NCI-H146 (cell line): ENCODE measurements at regions not wholly inside any gene's neighbourhood (a gene's known extent, or its start where the extent isn't known, plus 50 kb on each side); places are given as distances from the start of the nearest gene placed in this dataset.

Source experiments
- DNase-seq: peaks from one replicate; lab custom pipeline; 2025; lab: John Stamatoyannopoulos, UW

DNA sequence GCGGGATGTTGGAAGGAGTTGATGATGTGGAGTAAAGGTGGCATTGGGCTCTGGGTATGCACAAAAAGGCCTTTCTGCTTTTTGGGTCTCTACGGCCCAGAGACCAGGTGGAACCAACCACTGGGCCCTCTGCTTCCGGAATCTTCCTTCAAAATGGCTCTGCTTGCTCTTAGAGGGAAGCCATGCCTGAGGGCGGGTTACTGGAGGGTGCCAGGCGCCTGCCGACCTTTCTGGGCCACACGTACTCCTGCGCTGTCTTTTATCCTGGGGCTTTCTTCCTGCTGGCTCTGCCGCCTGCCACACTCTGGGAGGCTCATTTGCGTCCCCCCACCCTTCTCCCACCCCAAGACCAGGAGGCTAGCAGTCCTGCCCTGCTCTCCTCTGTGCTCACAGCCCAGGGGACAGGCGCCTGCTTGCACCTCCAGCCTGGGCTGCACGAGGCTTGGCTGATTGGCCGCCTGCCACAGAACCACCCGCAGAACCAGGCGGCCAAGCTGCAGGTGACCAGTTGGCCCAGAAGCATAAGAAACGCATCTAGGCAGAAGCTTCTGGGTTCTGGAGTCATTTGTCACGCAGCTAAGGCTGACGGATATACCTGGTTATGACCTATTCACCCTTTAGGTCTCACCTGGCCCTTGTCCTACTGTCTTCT, 536.9 kb downstream of the TBC1D22A start:
- DNase-seq, result no peak

DNA sequence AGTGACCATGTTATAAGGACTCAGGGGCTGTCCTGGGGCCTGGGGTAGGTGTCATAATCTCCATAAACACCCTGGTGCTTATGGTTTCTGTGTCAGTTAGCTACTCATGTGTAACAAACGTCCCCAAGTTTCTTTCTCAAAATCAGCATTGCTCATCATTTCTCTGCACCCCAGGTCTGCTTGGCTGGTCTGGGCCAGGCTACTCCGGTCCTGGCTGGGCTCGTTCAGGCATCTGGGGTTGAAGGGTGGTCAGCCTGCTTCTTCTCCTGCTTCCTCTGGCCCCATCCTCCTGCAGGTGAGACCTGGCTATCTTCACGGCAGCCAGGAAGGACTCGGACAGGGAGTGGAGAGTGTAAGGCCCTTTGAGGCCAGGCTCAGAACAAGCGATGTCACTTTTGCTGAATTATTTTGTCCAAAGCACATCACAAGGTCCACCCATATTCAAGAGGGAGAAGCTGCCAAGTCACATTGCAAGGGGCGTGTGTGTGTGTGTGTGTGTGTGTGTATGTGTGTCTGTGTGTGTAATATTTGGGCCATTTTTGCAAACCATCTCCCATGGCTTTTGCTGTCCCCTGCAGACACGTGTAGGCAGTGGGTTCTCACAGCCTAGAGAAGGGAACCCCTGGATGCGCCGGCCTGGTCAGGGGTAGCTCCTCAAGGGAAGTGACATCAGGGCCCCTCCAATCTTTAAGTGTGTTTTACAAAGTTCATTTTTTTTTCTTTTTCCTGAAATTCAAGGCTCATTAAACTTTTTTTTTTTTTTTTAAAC, 535.8 kb downstream of the TBC1D22A start:
- no peak for DNase-seq

DNA sequence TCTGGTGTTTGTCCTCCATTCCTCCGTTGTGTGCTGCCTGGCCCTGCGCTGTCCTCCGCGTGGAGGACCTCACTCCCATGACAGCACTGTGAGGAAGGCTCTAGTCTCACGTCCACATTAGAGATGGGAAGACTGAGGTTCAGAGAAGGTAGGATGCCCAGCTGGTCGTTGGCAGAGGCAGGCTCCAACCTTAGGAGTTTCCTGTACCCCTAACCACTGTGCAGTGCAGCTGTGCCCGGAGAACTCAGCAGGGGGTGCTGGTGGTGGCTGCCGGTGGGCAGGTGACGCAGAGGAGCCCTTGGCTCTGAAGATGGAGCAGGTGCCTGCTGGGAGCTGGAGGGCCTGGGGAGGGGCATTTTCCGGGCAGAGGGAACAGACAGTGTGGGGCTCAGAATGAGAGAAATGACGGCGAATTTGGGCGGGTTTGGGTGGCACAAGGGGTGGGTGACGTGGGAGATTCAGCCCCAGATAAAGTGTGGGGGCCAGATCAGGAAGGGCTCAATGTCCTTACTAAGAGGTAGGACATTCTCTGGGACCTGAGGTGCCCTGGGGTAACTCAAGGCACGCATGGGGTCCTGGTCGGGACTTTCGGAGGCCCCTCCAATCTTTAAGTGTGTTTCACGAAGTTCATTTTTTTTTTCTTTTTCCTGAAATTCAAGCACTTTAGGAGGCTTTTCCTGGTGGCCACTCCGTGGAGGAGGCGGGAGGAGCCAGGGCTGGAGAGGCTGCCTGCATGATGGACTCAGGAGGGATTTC, 535.0 kb downstream of the TBC1D22A start:
- DNase-seq, result no peak

DNA sequence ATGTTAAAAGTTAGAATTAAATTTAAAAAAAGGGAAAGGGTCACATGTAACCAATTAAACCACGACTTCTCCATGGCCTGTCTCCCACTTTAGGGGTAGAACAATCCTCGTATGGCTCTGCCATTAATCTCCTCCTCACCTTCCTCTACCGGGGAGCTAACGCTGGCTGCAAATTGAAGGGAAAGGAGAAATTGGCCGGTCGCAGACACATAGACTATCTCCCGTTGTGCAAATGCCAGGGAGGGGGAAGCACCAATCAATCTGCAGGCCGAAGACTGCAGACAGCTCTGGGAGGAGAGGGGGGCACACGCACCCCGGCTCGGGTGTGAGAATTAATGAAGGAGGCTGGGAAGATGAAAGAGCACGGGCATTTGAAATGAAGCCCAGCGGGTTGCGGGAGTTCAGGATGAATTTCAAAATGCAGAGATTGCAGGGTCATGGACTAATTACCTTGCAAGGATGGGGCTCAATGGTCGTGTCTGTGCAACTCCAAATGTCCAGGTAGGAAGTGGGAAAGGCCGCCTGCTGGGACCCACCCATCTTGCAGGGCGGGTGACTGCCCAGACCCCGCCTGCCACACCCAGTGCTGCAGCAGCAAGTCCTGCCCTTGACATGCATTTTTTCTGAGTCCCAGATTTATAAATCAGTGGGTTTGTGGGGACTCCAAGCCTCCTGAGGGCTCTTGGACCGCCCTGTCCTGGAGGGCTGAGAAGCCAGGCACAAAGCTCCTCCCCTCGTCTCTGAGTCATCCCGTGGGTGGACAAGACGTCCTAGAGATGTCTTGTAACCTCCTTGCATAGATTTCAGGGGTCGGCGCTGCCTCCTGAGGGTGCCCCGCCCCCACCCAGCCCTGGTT, 534.2 kb downstream of the TBC1D22A start:
- DNase-seq, result no peak

DNA sequence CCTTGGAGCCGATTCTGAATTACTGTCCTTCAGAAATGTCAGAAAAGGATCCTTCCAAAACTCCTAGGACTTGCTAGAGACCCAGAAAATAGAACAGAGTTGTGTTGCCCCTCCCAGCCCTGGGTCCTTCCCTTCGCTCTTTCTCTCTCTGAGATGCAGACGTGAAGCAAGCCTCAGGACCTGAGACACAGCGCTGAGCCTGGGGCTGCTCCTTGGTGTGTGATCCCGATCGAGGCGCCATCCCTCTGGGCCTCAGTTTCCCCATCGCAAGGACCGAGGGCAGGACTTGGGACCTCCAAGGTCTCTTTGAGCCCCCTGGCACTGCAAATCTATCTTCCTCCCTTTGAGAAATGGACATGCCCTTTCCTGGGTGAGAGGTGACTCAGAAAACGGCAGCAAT, 533.5 kb downstream of the TBC1D22A start:
- DNase-seq, result no peak

DNA sequence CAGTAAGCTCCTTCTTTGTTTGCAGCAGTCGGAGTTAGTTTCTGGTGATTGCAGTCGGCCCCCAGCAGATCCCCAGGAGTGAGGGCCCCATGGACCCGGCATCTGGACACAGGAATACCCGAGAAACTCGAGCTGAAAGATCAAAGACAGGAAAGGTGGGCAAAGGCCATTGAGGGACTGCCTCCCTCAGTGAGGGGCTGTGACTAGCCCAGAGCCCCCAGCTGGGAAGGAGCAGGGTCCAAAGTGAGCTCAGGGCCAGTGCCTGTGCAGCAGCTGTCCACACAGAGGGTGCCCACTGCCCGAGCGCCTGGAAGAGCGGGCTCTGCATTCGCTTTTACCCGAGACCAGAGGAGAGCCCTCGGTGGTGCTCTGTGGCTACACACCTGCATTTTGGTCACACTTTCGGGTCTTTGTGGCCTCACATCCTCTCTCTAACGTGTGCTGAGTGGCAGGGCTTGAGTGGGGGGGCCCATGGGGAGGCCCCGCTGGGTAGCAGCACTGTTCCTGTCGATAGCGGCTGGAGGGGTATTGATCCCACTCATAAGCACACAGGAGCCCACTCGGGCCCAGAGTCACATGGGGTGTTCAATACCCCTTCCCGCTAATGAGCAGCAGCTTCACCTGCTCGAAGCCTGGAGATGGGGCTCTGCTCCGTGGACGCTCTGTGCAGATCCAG, 532.9 kb downstream of the TBC1D22A start:
- no peak for DNase-seq

DNA sequence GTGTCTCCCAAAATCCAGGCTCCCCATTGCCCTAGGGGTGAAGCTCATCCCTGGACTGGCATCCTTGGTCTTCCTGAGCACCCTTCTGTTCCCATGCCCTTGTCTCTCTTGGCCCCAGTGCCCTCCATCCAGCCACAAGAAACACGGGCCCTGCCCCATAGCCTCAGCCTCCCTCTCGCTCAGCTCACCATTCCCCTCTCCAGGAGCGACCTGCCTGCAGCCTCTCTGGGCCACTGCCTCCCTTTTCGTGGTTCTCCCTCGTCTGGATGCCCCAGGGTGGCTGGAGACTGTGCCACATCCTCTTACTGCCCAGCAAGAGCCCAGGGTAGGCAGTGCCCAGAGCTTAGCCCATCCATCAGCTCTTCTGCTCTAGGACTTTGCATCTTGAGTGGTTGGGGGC, 532.1 kb downstream of the TBC1D22A start:
- DNase-seq, result no peak

DNA sequence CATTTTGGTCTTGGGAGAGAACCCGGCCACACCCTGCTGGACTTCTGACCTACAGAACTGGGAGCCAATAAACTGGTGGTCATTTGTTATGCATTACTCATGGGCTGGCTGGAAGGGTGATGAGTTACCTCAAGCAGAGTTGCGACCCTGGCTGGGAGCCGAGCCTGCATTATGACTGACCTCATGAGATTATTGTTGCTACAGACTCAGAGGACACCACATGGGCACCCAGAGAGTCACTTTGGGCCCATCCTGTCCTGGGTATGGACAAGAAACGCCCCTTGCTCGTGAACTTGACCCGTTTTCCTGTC, 531.7 kb downstream of the TBC1D22A start:
- no peak for DNase-seq

DNA sequence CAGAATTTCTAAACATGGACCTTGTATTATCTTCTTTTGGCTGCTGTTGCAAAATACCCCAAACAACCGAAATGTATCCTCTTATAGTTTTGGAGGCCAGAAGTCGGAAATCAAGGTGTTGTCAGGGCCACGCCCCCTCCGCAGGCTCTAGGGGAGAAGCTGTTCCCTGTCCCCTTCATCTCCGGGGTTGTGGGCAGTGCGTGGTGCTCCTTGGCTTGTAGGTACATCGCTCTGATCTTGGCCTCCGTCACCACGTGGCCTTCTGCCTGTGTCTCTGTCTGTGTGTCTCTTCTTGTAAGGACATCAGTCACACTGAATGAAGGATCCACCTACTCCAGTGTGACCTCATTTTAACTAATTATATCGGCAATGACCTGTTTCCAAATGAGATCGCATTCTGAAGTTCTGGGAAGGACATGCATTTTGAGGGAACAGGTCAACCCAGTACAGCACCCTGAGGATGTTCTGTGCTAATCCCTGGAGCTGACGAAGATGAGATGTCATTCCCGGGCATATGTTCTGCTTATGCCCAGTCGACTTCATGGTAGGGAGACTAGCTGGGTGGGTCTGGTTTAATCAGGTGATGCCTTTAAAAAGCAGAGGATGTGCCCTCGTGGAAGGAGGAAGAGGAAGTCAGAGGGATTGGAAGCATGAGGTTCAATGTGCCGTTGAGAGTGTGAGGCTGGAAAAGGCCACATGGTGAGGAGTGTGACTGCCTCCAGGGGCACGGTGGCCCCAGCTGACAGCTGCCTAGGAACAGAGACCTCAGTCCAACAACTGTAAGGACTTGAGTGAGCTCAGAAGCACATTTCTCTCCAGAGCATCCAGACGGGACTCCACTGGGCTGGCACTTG, 531.1 kb downstream of the TBC1D22A start:
- DNase-seq, result no peak

DNA sequence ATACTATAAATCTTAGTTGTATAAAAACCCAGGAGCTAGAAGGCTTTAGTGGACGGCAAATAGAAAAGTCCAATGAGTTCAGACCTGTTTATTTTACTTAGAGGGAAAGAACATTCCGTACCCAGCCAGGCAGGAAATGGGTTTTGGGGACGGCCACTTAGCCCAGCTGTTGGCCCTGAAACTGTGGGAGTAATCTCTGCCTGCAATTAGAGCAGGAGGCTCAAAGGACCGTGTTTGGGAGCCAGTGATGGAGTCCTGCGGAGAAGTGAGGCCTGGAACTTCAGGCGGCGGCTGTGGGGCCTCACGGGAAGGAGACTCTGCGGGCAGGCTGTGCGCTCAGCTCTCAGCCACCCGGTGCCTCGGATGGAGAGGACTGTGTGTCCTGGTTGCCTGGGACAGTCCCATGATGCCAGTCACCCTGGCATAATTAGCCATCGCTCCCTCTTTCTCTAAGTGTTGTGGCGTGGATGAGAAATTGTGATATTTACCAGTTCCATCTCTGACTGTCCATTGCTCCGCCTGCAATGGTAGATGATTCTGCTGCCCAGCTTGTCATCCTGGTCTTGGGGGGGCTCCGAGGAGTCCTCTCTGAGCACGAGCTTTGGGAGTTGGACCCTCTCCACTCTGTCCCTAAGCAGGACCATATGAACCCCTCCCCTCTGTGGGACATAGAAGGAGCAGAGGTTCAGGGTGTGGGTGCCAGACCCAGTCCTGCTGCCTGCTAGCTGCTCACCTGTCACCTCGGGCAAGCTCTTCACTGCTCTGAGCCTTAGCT, 530.3 kb downstream of the TBC1D22A start:
- no peak for DNase-seq

DNA sequence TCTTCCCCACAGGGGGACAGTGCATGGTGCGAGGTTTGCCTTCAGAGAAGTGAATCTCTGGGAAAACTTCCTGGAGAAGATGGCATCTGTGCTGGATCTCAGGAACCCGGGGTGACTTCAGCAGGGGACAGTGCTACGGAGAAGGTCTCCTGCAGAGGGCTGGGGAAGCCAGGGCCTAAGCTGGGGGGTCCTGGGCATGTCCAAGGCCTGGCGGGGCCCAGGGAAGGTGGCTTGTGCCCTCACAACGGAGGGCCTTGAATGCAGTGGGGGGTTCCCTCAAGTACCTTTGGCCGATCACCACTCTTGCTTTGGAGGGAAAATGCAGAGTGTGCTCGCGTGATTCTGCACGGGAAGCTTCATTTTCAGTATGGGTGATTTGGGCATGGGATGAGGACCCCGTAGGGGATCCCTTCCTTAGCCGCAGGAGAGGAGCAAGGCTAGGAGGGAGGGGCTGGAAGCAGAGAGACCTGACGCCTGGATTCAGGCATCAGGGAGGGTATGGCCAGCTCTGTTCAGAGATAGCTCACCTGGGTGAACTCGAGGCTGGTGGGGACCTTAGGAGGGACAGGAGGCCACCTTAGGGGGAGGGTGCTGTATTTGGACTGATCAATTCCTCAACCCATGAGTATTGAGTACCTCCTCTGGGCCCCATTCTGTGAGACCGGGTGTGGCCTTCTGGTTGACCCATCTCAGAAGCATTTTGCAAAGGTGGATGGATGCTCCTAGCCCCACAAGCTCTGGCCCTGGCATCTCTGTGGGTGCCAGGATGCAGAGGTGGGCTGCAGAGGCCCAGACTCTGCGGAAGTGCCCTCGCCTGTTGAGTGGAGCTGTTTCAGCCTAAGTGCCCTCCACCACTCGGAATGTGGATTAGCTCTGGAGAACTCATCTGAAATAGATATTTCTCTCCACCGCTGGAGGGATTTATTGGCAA, 529.4 kb downstream of the TBC1D22A start:
- DNase-seq, result no peak

DNA sequence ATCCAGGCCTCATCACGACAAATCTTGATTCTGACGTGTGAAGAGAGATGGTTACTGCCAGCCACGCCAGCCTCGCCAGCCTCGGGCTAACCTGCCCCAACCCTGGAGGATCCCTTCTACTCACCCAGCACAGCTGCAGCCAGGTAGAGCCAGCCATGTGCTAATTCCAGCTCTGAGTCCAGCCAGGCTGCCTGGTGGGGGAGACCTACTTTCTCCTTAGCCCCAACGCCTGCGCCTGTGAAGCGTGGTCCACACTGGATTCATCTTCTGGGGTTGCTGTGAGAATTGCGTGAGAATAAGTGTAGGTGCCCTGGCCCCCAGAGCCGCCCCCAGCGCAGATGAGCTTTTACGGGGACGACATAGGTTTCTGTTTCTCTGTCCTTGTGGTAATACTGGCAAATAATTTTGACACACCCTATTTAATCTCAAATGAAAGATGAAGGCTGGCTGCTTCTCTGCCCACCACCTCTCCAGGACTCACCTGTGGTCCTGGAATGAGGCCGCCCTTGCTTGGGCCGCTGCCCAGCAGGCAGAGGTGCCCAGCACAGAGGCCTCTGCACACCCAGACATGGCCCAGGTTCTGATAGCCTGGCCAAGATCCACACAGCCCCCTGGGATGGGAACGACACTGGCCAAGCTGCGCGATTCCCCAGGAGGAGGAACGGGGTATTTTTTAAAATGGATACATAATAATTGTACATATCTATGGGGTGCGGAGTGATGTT, 528.4 kb downstream of the TBC1D22A start:
- no peak for DNase-seq

DNA sequence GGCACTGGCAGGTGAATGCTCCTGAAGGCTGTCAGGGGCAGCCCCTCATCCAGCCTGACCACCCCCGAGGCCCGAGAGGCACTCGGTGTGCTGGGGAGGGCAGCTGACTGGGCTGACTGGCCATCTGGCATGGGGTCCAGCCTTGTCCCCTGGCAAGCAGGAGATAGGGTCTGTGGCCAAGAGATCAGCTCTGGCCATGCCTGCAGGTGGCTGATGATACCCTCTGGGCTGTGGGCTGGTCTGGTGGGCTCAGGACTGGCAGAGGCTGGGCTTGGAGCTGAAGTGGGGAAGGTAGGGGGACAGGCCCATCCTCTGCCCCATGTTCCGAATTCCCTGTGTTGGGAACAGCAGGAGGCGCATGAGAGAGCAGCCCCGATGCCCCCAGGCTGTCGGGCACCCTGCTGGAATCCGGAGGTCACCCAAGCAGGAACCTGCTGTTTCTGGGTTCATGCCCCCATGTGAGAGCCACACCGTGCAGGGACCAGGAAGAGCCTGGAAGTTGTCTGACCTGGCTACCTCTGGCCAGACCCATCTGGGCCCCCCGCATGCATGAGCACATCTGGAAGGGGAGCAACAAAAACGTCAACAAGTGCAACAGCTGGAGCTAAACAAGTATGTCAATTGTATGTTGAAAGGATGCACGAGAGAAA, 527.0 kb downstream of the TBC1D22A start:
- no peak for DNase-seq

DNA sequence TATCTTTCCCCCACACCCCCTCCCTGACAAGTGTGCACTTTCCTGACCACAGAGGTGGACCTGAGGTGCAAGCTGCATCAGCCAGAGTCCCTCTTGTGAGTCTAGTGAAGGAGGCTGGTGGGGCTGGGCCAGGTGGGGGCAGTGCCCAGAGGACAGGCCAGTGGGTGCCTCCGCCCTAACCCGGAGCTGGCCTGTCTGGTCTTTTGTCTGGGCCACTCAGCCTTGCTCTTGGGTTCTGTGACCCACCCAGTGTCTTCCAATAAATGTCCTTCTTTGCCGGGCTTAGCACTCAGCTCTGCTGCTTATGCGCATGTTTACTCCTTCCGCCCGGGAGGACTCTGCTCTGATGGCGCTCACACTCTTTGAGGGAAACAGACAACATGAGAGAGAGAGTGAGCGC, 526.2 kb downstream of the TBC1D22A start:
- DNase-seq, result no peak

DNA sequence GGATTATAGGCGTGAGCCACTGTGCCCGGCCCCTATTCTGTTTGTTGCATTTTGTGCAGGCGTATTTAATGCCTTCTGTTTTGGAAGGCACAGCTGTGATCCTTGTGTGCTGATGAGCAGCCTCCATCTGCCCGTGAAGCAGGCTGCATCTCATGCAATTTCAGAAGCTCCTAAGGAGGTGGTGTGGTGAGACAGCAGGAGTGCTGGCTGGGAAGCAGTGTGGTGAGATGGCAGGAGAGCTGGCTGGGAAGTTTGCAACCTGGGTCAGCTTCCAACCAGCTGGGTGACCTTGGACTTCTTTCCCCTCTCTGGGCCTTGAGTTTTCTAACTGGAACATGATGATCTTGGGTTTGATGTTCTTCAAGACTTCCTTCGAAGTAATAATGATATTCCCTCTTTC, 525.1 kb downstream of the TBC1D22A start:
- no peak for DNase-seq

DNA sequence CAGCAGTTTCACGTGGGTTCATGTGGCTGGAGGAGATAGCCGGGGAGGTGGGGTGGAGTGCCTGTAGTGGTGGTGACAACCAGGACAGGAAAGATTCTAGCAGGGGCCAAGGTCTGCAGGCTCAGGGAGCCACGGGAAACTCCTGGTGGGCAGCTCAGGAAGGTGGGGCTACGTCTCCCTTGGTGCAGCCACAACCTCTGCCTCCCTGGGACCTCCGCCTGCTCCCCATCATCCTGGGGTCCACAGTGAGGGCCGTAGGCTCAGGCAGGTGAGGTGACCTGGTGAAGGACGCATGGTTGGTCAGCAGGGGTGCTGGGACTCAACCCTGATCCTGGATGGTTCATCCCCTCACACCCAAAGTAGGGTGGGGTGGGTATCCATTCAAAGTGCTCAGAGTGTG, 524.1 kb downstream of the TBC1D22A start:
- no peak for DNase-seq

DNA sequence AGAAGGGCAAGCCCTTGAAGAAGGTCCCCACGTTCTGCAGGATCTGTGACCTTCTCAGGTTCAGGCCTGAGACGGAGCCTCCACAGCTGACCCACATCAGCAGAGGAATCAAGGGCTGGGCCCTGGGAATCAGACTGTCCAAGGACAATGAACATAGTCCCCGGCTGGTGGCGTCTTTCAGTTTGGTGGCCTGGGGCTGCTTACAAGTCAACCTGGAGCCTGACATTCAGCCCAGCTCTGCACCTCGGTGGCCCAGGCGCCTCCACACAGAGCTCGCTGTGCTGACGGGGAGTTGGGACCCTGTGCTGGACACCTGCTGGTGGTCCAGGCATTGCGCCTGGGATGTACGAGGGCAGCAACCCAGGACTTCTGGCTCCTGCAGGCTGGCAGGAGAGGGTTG, 523.5 kb downstream of the TBC1D22A start:
- no peak for DNase-seq

DNA sequence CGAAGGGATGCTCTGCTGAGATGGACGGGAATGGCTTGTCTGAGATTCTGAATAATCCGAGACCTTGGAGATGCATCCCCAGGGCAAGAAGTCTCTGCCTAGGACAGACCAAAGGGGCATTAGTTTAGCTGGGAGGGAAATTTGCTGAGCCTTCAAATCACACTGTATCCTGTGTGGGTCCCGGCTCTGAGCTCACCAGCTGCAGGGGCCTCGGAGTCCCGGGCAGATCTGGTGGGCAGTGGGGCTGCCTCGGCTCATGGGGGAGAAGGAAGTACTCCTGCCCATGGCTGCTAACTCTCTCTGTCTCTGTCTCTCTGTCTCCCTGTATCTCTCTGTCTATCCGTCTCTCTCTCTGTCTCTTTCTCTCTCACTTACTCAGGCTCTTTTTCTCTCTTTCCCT, 522.4 kb downstream of the TBC1D22A start:
- DNase-seq, result no peak
